ENCODE measurements at regions not wholly inside any gene's neighbourhood (a gene's known extent, or its start where the extent isn't known, plus 50 kb on each side); places are given as distances from the start of the nearest gene placed in this dataset.
A peak's percentile ranks its signal among the peaks of the same experiment; 100 is the strongest.

DNA sequence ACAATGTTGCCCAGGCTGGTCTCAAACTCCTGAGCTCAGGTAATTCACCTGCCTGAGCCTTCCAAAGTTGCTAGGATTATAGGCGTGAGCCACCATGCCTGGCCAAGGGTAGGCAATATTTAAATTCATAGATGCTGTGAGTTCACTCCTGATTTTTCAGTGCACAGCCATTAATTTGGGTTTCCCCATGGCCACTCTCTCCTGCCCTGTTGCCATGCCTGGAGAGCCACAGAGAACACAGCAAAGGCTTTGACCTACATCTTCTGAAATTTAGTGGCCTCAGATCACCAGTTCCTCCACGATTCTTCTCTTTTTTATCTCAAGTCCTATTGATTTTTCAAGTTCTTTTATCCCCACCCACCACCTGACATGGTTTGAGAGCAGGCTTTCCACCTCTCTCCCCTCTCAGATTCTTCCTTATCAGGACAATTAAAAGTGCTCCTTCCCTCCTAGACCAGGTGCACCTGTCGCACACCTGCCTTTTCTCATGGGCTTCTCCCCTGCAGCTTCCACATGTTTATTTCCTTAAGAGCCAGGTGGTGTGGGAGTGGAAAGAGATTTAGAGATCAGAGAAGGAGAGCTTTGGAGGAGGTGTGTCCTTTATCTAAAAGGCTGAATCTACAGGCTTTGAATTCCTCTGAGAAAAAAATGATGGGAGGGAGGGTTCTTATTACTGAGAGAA, 123.8 kb downstream of the ADRA2A start:
- Histone ChIP-seq H3K4me3 (no peak overlapping the region), H3K9me3 (no peaks in the 10 kb centered on the region), H3K4me1 (ENCODE audit: low read depth) (no peaks in the 10 kb centered on the region), H3K36me3 (ENCODE audit: low read depth) (no peaks in the 10 kb centered on the region)
- TF ChIP-seq, protein P1, sequence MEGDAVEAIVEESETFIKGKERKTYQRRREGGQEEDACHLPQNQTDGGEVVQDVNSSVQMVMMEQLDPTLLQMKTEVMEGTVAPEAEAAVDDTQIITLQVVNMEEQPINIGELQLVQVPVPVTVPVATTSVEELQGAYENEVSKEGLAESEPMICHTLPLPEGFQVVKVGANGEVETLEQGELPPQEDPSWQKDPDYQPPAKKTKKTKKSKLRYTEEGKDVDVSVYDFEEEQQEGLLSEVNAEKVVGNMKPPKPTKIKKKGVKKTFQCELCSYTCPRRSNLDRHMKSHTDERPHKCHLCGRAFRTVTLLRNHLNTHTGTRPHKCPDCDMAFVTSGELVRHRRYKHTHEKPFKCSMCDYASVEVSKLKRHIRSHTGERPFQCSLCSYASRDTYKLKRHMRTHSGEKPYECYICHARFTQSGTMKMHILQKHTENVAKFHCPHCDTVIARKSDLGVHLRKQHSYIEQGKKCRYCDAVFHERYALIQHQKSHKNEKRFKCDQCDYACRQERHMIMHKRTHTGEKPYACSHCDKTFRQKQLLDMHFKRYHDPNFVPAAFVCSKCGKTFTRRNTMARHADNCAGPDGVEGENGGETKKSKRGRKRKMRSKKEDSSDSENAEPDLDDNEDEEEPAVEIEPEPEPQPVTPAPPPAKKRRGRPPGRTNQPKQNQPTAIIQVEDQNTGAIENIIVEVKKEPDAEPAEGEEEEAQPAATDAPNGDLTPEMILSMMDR (IDR thresholded peaks at IDR 0.05), result no peak
- intact Hi-C loops (cut with DNase I, micrococcal nuclease), result no loop called here
- DNase-seq, result peak; percentile 47 to 66 (median 49)
- peak; percentile 95 for ATAC-seq

DNA sequence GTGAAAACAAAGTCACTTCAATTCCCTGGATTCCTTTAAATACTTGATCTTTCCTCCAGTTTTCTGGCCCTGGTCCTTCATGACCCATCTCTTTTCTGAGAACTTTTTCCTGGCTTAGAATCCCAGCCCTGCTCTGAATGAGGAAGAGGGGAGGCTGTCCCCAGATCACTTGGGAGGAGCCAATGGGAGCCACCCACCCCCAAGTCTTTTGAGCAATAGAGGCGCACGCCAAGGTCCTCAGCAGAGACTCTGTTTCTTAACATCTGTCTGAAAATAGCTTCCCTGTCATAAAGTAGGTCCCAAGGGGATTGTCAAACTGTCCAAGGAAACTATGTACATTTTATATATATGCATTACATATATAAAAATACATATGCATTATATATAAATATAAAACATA, 126.8 kb downstream of the ADRA2A start:
- H3K36me3 ChIP-seq (ENCODE audit: low read depth), result no peaks in the 10 kb centered on the region
- no peaks in the 10 kb centered on the region for H3K9me3 ChIP-seq
- no peak overlapping the region for H3K4me3 ChIP-seq
- no peak for ATAC-seq
- no peak for DNase-seq
- TF ChIP-seq, protein P1 (IDR thresholded peaks at IDR 0.05), result no peak
- H3K4me1 ChIP-seq (ENCODE audit: low read depth), result no peaks in the 10 kb centered on the region
- intact Hi-C loops (cut with DNase I, micrococcal nuclease), result no loop called here

DNA sequence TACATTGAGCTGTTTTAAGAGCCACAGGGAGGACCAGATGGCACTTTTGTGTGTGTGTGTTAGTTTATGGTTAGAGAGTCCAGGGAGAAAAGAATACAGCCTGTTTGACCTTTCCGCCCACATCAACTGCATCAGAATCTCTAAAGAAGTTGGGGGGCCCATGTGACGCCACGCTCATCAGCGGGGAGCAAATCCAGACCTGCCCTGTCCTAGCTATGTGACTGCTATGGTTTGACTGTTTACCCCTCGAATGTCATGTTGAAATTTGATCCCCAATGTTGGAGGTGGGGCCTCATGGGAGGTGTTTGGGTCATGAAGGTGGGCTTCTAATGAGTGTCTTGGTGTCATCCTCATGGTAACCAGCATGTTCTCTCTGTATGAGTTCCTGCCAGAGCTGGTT, 128.0 kb downstream of the ADRA2A start:
- intact Hi-C loops (cut with DNase I, micrococcal nuclease), result loop anchor here in 1 of 2 donors (5.0 kb wide), 1 partner anchor 128 kb away; the partner anchor contains the start of gene ADRA2A

DNA sequence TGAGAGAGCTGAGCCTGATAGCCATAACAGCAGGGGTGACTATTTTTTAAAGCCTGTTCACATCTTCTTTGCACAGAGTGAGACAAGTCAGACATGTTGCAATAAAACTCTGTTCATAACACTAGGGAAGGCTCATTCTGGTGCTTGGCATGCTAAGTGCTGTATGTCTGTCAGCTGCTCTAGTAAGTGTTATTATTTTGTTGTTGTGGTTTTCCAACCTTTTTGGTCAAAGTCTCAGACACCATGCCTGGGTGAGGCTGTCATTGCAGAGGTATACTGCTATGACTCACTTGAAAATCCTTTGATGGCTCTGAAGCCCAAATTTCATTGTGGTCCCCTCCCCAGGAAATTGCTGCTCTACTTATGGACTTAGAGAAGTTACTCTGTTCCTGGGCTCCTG, 129.7 kb downstream of the ADRA2A start:
- TF ChIP-seq, protein P1 (IDR thresholded peaks at IDR 0.05), result no peak
- Histone ChIP-seq H3K4me1 (ENCODE audit: low read depth) (no peaks in the 10 kb centered on the region), H3K36me3 (ENCODE audit: low read depth) (no peaks in the 10 kb centered on the region), H3K4me3 (no peak overlapping the region), H3K9me3 (no peaks in the 10 kb centered on the region)
- intact Hi-C loops (cut with DNase I, micrococcal nuclease), result loop anchor here in 1 of 2 donors (5.0 kb wide), 1 partner anchor 129 kb away; the partner anchor contains the start of gene ADRA2A
- DNase-seq (no peak), ATAC-seq (peak; percentile 41)

More for the DNA sequence above, 128.0 kb downstream of the ADRA2A start:
- TF ChIP-seq, protein P1 (IDR thresholded peaks at IDR 0.05), result no peak
- DNase-seq (no peak), ATAC-seq (no peak)
- H3K36me3 ChIP-seq (ENCODE audit: low read depth), result no peaks in the 10 kb centered on the region
- H3K4me3 ChIP-seq, result no peak overlapping the region
- H3K9me3 ChIP-seq, result no peaks in the 10 kb centered on the region
- no peaks in the 10 kb centered on the region for H3K4me1 ChIP-seq (ENCODE audit: low read depth)

DNA sequence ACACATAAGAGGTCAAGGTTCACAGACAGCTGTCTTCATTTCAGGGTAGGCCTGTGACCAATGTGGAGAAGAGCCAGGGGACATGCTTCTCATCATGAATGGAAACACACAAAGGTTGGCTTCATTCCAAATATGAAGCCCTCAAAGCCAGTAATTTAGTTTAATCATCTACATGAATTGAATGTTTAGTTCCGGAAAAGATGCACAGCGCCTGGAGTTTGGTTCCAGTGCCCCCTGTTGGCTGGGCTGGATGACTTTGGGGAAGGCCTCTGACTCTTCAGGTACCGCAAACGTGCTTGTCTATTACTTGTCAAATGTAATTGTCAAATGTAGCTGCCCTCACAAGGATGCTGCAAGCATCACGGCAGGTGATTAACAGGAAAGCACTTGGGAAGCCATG, 130.7 kb downstream of the ADRA2A start:
- Histone ChIP-seq H3K4me1 (ENCODE audit: low read depth) (no peaks in the 10 kb centered on the region), H3K4me3 (no peak overlapping the region), H3K9me3 (no peaks in the 10 kb centered on the region), H3K36me3 (ENCODE audit: low read depth) (no peaks in the 10 kb centered on the region)
- ATAC-seq, result peak; percentile 88
- peak; percentile 62 to 82 (median 80) for DNase-seq
- intact Hi-C loops (cut with DNase I, micrococcal nuclease), result loop anchor here in 1 of 2 donors (5.0 kb wide), 1 partner anchor 130 kb away; the partner anchor contains the start of gene ADRA2A
- TF ChIP-seq, protein P1 (IDR thresholded peaks at IDR 0.05), result peak; percentile 17

Measured in mucosa of descending colon (tissue), 3 donors.